HepG2 (cell line): ENCODE measurements at regions not wholly inside any gene's neighbourhood (a gene's known extent, or its start where the extent isn't known, plus 50 kb on each side); places are given as distances from the start of the nearest gene placed in this dataset.

ENCODE experiments used
- ATAC-seq: fragments of 200-7000 bp; cut with Tn5 transposase; 3 replicates; pipeline ENCODE4 v1.9.1; 2020; ENCODE audit warnings: mild to moderate bottlenecking, moderate library complexity
- BruUV-seq: library from RNA; stranded (reverse); fragments of 400-500 nt; replicated peaks from 2 replicates; lab custom pipeline; 2021; lab: Mats Ljungman, UMichigan
- CTCF ChIA-PET: fragments of 300-600 bp; formaldehyde crosslinking; extraction: SDS; loops from one replicate; lab custom pipeline; 2021; ENCODE audit warnings: low total read pairs, inconsistent platforms, low intra/inter-chr PET ratio; lab: Yijun Ruan, JAX
- POLR2A ChIA-PET: fragments of 350-600 bp; sonication (Branson Sonifier 250); formaldehyde crosslinking; loops from one replicate; lab custom pipeline; 2020; ENCODE audit warnings: antibody characterized with exemption, inconsistent platforms; lab: Yijun Ruan, JAX
- DNase-seq: peaks from one replicate; pipeline ENCODE4 v3.0.0-alpha.2; 2015; ENCODE audit warnings: low spot score
- FAIRE-seq: peaks from 3 replicates; lab custom pipeline; 2011; peaks lifted over from hg19 to GRCh38; lab: Jason Lieb, UNC
- H2AFZ ChIP-seq: one replicate; pipeline ENCODE4 v1.6.1; 2011; ENCODE audit warnings: low read length, inconsistent platforms
- H3K27ac ChIP-seq: fragments of 300-600 bp; 3 replicates; pipeline ENCODE4 v1.8.0; 2011; ENCODE audit warnings: mixed run types, mild to moderate bottlenecking, mixed read lengths, low read length, inconsistent platforms; ENCODE audit not compliant: insufficient read depth; ENCODE audit errors: extremely low read length
- H3K27me3 ChIP-seq, 2 experiments: fragments of 200-600 bp in 1 of 2; 2 replicates in 1 of 2; 3 replicates in 1 of 2; pipeline versions ENCODE4 v1.6.0 to v1.8.0; 2011; ENCODE audit warnings: low read length in 2 of 2, mild to moderate bottlenecking in 2 of 2, moderate library complexity in 2 of 2, inconsistent platforms in 1 of 2; ENCODE audit not compliant: insufficient read depth in 2 of 2, control insufficient read depth in 1 of 2
- H3K36me3 ChIP-seq, 2 experiments: fragments of 200-600 bp in 1 of 2; replicated peaks in 1 of 2; 2 replicates in 1 of 2; 3 replicates in 1 of 2; pipeline versions ENCODE4 v1.5.1 to v1.8.0; 2011; ENCODE audit warnings: low read length in 2 of 2, inconsistent platforms in 1 of 2; ENCODE audit not compliant: insufficient read depth in 2 of 2, control insufficient read depth in 1 of 2
- H3K4me1 ChIP-seq: 2 replicates; pipeline ENCODE4 v1.5.1; 2012; ENCODE audit warnings: low read length, inconsistent platforms; ENCODE audit not compliant: insufficient read depth
- H3K4me2 ChIP-seq: 2 replicates; pipeline ENCODE4 v1.6.0; 2011; ENCODE audit warnings: low read depth, low read length, inconsistent platforms
- H3K4me3 ChIP-seq, 3 experiments: fragments of 200-600 bp in 1 of 3; sonication (generic), shearing (Covaris generic) in 1 of 3; replicated peaks in 1 of 3; 2 replicates each; pipeline ENCODE4 v1.5.1; 2011 to 2016; ENCODE audit warnings: low read length in 3 of 3, inconsistent platforms in 2 of 3, low read depth in 2 of 3, mild to moderate bottlenecking in 2 of 3, control low read depth in 1 of 3, mixed read lengths in 1 of 3; ENCODE audit not compliant: insufficient read depth in 1 of 3
- H3K79me2 ChIP-seq: one replicate; pipeline ENCODE4 v1.6.1; 2011; ENCODE audit warnings: low read length, inconsistent platforms; ENCODE audit not compliant: insufficient read depth
- H3K9ac ChIP-seq: 2 replicates; pipeline ENCODE4 v1.6.0; 2011; ENCODE audit warnings: mild to moderate bottlenecking, low read depth, low read length, inconsistent platforms; ENCODE audit not compliant: insufficient read depth
- H3K9me3 ChIP-seq: 2 replicates; pipeline ENCODE4 v1.5.1; 2012; ENCODE audit warnings: mild to moderate bottlenecking, low read length
- H4K20me1 ChIP-seq: 2 replicates; pipeline ENCODE4 v1.6.0; 2011; ENCODE audit warnings: inconsistent platforms, mild to moderate bottlenecking, low read length, moderate library complexity; ENCODE audit not compliant: insufficient read depth
- ATF7-NPFF ChIP-seq: sonication (generic); formaldehyde crosslinking; IDR thresholded peaks from 2 replicates; pipeline ENCODE4 v1.8.1; 2023; ENCODE audit warnings: mild to moderate bottlenecking, low read depth, missing genetic modification reagents, moderate library complexity
- EZH2 ChIP-seq: conservative IDR thresholded peaks from 2 replicates; pipeline ENCODE4 v1.6.1; 2012; ENCODE audit warnings: mild to moderate bottlenecking, low read depth, low read length, moderate library complexity
- MAFK ChIP-seq, 2 experiments: IDR thresholded peaks in 1 of 2; conservative IDR thresholded peaks in 1 of 2; 2 replicates each; pipeline ENCODE4 v1.6.1; 2011; ENCODE audit warnings: improper control_type of control experiment in 2 of 2, low read length in 2 of 2
- PHF21A ChIP-seq: sonication (generic); formaldehyde crosslinking; IDR thresholded peaks from 2 replicates; pipeline ENCODE4 v1.5.0; 2020; ENCODE audit warnings: mild to moderate bottlenecking, missing genetic modification reagents
- TMF1 ChIP-seq: sonication (generic); formaldehyde crosslinking; IDR thresholded peaks from 2 replicates; pipeline ENCODE4 v1.8.1; 2022; ENCODE audit warnings: low read depth, missing genetic modification reagents
- ZBED4 ChIP-seq: sonication (generic); formaldehyde crosslinking; IDR thresholded peaks from 2 replicates; pipeline ENCODE4 v1.4.0; 2020; ENCODE audit warnings: missing genetic modification reagents, borderline replicate concordance
- ZIK1 ChIP-seq: sonication (generic); formaldehyde crosslinking; IDR thresholded peaks from 2 replicates; pipeline ENCODE4 v1.5.0; 2020; ENCODE audit warnings: mild to moderate bottlenecking, low read depth, missing genetic modification reagents, borderline replicate concordance
- ZNF280D ChIP-seq: sonication (generic); formaldehyde crosslinking; IDR thresholded peaks from 2 replicates; pipeline ENCODE4 v1.5.1; 2020; ENCODE audit warnings: mild to moderate bottlenecking, missing genetic modification reagents
- ZNF562 ChIP-seq: sonication (generic); formaldehyde crosslinking; IDR thresholded peaks from 2 replicates; pipeline ENCODE4 v1.8.0; 2022; ENCODE audit warnings: missing genetic modification reagents, borderline replicate concordance
- ZNF574 ChIP-seq: sonication (generic); formaldehyde crosslinking; IDR thresholded peaks from 2 replicates; pipeline ENCODE4 v1.4.0; 2020; ENCODE audit warnings: missing genetic modification reagents
- ZNF615 ChIP-seq: sonication (generic); formaldehyde crosslinking; IDR thresholded peaks from 2 replicates; pipeline ENCODE4 v1.5.0; 2020; ENCODE audit warnings: mild to moderate bottlenecking, missing genetic modification reagents, borderline replicate concordance
- ZNF639 ChIP-seq: conservative IDR thresholded peaks from 2 replicates; pipeline ENCODE4 v1.6.1; 2018; ENCODE audit warnings: missing genetic modification reagents
- WGBS: methylation state at CpG from one replicate; pipeline ENCODE4 v1.1.6; 2017; ENCODE audit warnings: low lambda C conversion rate; 5-methylcytosine and 5-hydroxymethylcytosine counted together
- in situ Hi-C: cut with HindIII; loops from 2 replicates; pipeline ENCODE4 v1.10.0; 2017; ENCODE audit warnings: low pct_unique_long_range_greater_than_20kb; ENCODE audit not compliant: extremely low pct_ligation_motif_present
- intact Hi-C: fragments of 100-400 bp; cut with micrococcal nuclease; formaldehyde crosslinking; loops from one replicate; pipeline ENCODE4 v1.10.0; 2022; ENCODE audit not compliant: unreplicated experiment

GRCh38 chr1:213387380-213388015 is 336.5 kb downstream of the RPS6KC1 start:
- Histone ChIP-seq H3K79me2 (no peaks in the 10 kb centered on the region), H3K4me2 (peak overlapping the region; percentile 50), H3K9ac (peak overlapping the region; percentile 11), H3K4me3 (no peak overlapping the region), H3K4me1 (peaks cover 85% of the 10 kb centered on the region), H3K9me3 (no peaks in the 10 kb centered on the region), H3K27me3 (no peaks in the 10 kb centered on the region), H2AFZ (no peak overlapping the region), H3K36me3 (no peaks in the 10 kb centered on the region), H4K20me1 (no peaks in the 10 kb centered on the region), H3K27ac (peak overlapping the region; percentile 65)
- DNase-seq (peak; percentile 84), FAIRE-seq (peak; percentile 75), ATAC-seq (peak; percentile 70)
- ChIA-PET CTCF (no interaction called here), POLR2A (interaction anchor here (1.7 to 3.6 kb wide), 2 partner anchors 10 to 15 kb away, joined by 5 to 11 read pairs; no protein-coding TSS in a partner anchor)
- no TSS peak for BruUV-seq
- intact Hi-C loops (no loop called here), in situ Hi-C loops (no loop called here)
- 0% methylated on average over 1 of the region's 1 CpG for WGBS
- no peak for TF ChIP-seq ZBED4 (CRISPR knock-in tag)
- no peak for TF ChIP-seq ZIK1 (CRISPR knock-in tag)
- no peak for TF ChIP-seq ZNF574
- no peak for TF ChIP-seq MAFK (conservative IDR thresholded peaks at IDR 0.05 in 1 of 2, IDR thresholded peaks at IDR 0.05 in 1 of 2; ENCODE audit: low read length in 2 of 2)
- no peak for TF ChIP-seq ZNF562 (CRISPR knock-in tag)
- TF ChIP-seq ZNF639 (CRISPR knock-in tag), result no peak
- TF ChIP-seq ATF7-NPFF (CRISPR knock-in tag), result no peak
- no peak for TF ChIP-seq EZH2
- no peak for TF ChIP-seq ZNF615
- TF ChIP-seq PHF21A, result peak; percentile 64; the same call in 1 of the 2 replicates
- no peak for TF ChIP-seq TMF1 (CRISPR knock-in tag)
- TF ChIP-seq ZNF280D (CRISPR knock-in tag), result no peak
